DND-41 (cell line): ENCODE measurements at regions not wholly inside any gene's neighbourhood (a gene's known extent, or its start where the extent isn't known, plus 50 kb on each side); places are given as distances from the start of the nearest gene placed in this dataset.

Experiments
- EZH2 ChIP-seq: IDR thresholded peaks from 3 replicates; pipeline ENCODE4 v1.6.1; 2012; ENCODE audit warnings: borderline replicate concordance, low read depth, mild to moderate bottlenecking, moderate library complexity, low read length, inconsistent platforms; ENCODE audit not compliant: severe bottlenecking
- TF ChIP-seq, protein P1 (sequence below): IDR thresholded peaks from 2 replicates; pipeline ENCODE4 v1.5.1; 2012; ENCODE audit warnings: borderline replicate concordance, low read length, moderate library complexity, mild to moderate bottlenecking; ENCODE audit not compliant: poor library complexity, severe bottlenecking; ENCODE audit errors: extremely low read depth

DNA sequence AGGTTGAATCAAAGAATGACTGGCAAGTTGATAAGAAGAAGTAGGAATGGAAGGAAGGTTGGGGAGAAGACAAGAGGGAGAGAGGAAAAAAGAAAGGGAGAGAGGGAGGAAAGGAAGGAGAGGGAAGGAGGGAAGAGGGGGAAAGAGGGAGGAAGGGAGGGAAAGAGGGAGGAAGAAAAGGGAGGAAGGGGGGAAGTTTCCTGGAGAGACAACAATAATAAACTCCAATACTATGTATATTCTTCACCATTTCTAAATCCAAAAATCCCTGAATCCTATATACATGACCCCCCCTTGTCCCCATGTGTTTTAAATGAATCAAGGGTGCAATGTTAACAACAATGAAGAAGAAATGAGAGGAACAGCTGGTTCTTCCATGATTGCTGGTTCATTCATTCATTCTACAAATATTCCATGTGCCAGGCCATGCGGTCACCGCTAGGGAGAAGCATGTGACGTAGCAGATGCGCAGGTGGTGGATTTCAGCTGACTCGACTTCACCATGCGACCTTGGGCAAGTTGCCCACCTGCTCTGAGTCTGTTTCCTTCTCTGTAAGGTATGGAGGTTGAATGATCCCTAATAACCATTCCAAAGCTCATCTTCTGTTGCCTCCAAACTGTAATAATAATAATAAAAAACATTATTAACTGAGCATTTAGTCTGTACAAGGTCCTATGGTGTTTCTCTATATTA is 77.6 kb downstream of the EN1 start:
- TF ChIP-seq, protein P1, sequence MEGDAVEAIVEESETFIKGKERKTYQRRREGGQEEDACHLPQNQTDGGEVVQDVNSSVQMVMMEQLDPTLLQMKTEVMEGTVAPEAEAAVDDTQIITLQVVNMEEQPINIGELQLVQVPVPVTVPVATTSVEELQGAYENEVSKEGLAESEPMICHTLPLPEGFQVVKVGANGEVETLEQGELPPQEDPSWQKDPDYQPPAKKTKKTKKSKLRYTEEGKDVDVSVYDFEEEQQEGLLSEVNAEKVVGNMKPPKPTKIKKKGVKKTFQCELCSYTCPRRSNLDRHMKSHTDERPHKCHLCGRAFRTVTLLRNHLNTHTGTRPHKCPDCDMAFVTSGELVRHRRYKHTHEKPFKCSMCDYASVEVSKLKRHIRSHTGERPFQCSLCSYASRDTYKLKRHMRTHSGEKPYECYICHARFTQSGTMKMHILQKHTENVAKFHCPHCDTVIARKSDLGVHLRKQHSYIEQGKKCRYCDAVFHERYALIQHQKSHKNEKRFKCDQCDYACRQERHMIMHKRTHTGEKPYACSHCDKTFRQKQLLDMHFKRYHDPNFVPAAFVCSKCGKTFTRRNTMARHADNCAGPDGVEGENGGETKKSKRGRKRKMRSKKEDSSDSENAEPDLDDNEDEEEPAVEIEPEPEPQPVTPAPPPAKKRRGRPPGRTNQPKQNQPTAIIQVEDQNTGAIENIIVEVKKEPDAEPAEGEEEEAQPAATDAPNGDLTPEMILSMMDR, result no peak
- TF ChIP-seq EZH2, result no peak
